ENCODE measurements at regions not wholly inside any gene's neighbourhood (a gene's known extent, or its start where the extent isn't known, plus 50 kb on each side); places are given as distances from the start of the nearest gene placed in this dataset.

- Mint-ChIP-seq H3K36me3 (ENCODE audit: unreplicated experiment) (no peaks in the 10 kb centered on the region), H3K4me1 (ENCODE audit: unreplicated experiment) (no peaks in the 10 kb centered on the region), H3K27me3 (ENCODE audit: unreplicated experiment) (no peaks in the 10 kb centered on the region), H3K4me3 (ENCODE audit: unreplicated experiment) (no peak overlapping the region), H3K27ac (ENCODE audit: unreplicated experiment) (no peak overlapping the region), H3K9me3 (ENCODE audit: unreplicated experiment) (peaks cover 7% of the 10 kb centered on the region)
- no peak for TF ChIP-seq CTCF (IDR thresholded peaks at IDR 0.05)
- DNase-seq (ENCODE audit: extremely low spot score, unreplicated experiment): no peak
Observed at GRCh38 chr6:80921861-80922460, 815.5 kb downstream of the BCKDHB start.

GRCh38 chr6:80907831-80908230 lies 801.4 kb downstream of the BCKDHB start:
- Mint-ChIP-seq H3K9me3 (ENCODE audit: unreplicated experiment) (no peaks in the 10 kb centered on the region), H3K36me3 (ENCODE audit: unreplicated experiment) (no peaks in the 10 kb centered on the region), H3K4me3 (ENCODE audit: unreplicated experiment) (no peak overlapping the region), H3K27me3 (ENCODE audit: unreplicated experiment) (no peaks in the 10 kb centered on the region), H3K4me1 (ENCODE audit: unreplicated experiment) (no peaks in the 10 kb centered on the region), H3K27ac (ENCODE audit: unreplicated experiment) (no peak overlapping the region)
- no peak for DNase-seq (ENCODE audit: extremely low spot score, unreplicated experiment)
- TF ChIP-seq CTCF (IDR thresholded peaks at IDR 0.05): no peak

GRCh38 chr6:80903711-80904110 lies 797.2 kb downstream of the BCKDHB start:
- Mint-ChIP-seq H3K4me3 (ENCODE audit: unreplicated experiment) (no peak overlapping the region), H3K27me3 (ENCODE audit: unreplicated experiment) (no peaks in the 10 kb centered on the region), H3K27ac (ENCODE audit: unreplicated experiment) (no peak overlapping the region), H3K36me3 (ENCODE audit: unreplicated experiment) (no peaks in the 10 kb centered on the region), H3K9me3 (ENCODE audit: unreplicated experiment) (peaks cover 6% of the 10 kb centered on the region), H3K4me1 (ENCODE audit: unreplicated experiment) (no peaks in the 10 kb centered on the region)
- DNase-seq (ENCODE audit: extremely low spot score, unreplicated experiment): no peak
- no peak for TF ChIP-seq CTCF (IDR thresholded peaks at IDR 0.05)

- H3K27ac Mint-ChIP-seq (ENCODE audit: unreplicated experiment): no peak overlapping the region
- no peak for DNase-seq (ENCODE audit: extremely low spot score, unreplicated experiment)
Observed at GRCh38 chr6:80886475-80886874, 780.0 kb downstream of the BCKDHB start.

GRCh38 chr6:80872951-80873308 lies 766.5 kb downstream of the BCKDHB start:
- no peak overlapping the region for H3K27ac Mint-ChIP-seq (ENCODE audit: unreplicated experiment)
- peaks cover 4% of the 10 kb centered on the region for H3K9me3 Mint-ChIP-seq (ENCODE audit: unreplicated experiment)
- no peaks in the 10 kb centered on the region for H3K27me3 Mint-ChIP-seq (ENCODE audit: unreplicated experiment)
- H3K4me1 Mint-ChIP-seq (ENCODE audit: unreplicated experiment): peaks cover 3% of the 10 kb centered on the region
- no peaks in the 10 kb centered on the region for H3K36me3 Mint-ChIP-seq (ENCODE audit: unreplicated experiment)
- TF ChIP-seq CTCF (IDR thresholded peaks at IDR 0.05): no peak
- H3K4me3 Mint-ChIP-seq (ENCODE audit: unreplicated experiment): no peak overlapping the region
- no peak for DNase-seq (ENCODE audit: extremely low spot score, unreplicated experiment)

More at GRCh38 chr6:80886475-80886874, 780.0 kb downstream of the BCKDHB start:
- Mint-ChIP-seq H3K36me3 (ENCODE audit: unreplicated experiment) (no peaks in the 10 kb centered on the region), H3K9me3 (ENCODE audit: unreplicated experiment) (no peaks in the 10 kb centered on the region), H3K27me3 (ENCODE audit: unreplicated experiment) (peaks cover 8% of the 10 kb centered on the region), H3K4me1 (ENCODE audit: unreplicated experiment) (no peaks in the 10 kb centered on the region), H3K4me3 (ENCODE audit: unreplicated experiment) (no peak overlapping the region)
- TF ChIP-seq CTCF (IDR thresholded peaks at IDR 0.05): no peak

Data from osteocyte (in vitro differentiated cells).